Esophagus muscularis mucosa (tissue), 4 donors: ENCODE measurements at regions not wholly inside any gene's neighbourhood (a gene's known extent, or its start where the extent isn't known, plus 50 kb on each side); places are given as distances from the start of the nearest gene placed in this dataset.

Experiments
- DNase-seq: peaks from one replicate; pipeline ENCODE4 v3.0.0-alpha.2; 2017; ENCODE audit errors: extremely low spot score
- H3K27ac ChIP-seq, 4 donors: fragments of 200-600 bp; sonication (generic); replicated peaks in 1 of 4; 1 replicate in 3 of 4; 2 replicates in 1 of 4; pipeline ENCODE4 v1.5.1; 2016 to 2019; ENCODE audit warnings: mild to moderate bottlenecking in 1 of 4
- H3K27me3 ChIP-seq, 4 donors: fragments of 200-600 bp; sonication (generic); one replicate each; pipeline versions ENCODE4 v1.5.1 to v1.6.0; 2016 to 2019
- H3K36me3 ChIP-seq, 4 donors: fragments of 200-600 bp; sonication (generic); one replicate each; pipeline ENCODE4 v1.5.1; 2016 to 2019
- H3K4me1 ChIP-seq, 4 donors: fragments of 200-600 bp; sonication (generic); one replicate each; pipeline ENCODE4 v1.5.1; 2016 to 2019
- H3K4me3 ChIP-seq, 4 donors: fragments of 200-600 bp; sonication (generic); 1 replicate in 2 of 4; 2 replicates in 2 of 4; pipeline ENCODE4 v1.5.1; 2016 to 2019; ENCODE audit warnings: mild to moderate bottlenecking in 4 of 4, moderate library complexity in 1 of 4
- H3K9me3 ChIP-seq, 4 donors: fragments of 200-600 bp; sonication (generic); 1 replicate in 3 of 4; 2 replicates in 1 of 4; pipeline ENCODE4 v1.5.1; 2016 to 2019
- EP300 ChIP-seq: sonication (generic); formaldehyde crosslinking; IDR thresholded peaks from one replicate; pipeline ENCODE4 v1.6.1; 2017; ENCODE audit warnings: antibody characterized with exemption
- POLR2A ChIP-seq: fragments of 450-650 bp; IDR thresholded peaks from one replicate; pipeline ENCODE4 v1.6.1; 2017; ENCODE audit warnings: antibody characterized with exemption, moderate library complexity, mild to moderate bottlenecking, low read depth
- POLR2AphosphoS5 ChIP-seq, 2 donors: sonication (generic); formaldehyde crosslinking; IDR thresholded peaks; one replicate each; pipeline ENCODE4 v1.6.1; 2017; ENCODE audit warnings: antibody characterized with exemption in 2 of 2
- WGBS: methylation state at CpG from one replicate; pipeline ENCODE4 v1.1.5; 2018; 5-methylcytosine and 5-hydroxymethylcytosine counted together
- intact Hi-C: fragments of 100-400 bp; cut with DNase I; formaldehyde crosslinking; loops from one replicate; pipeline ENCODE4 v1.15.1; 2023
- TF ChIP-seq, protein P1 (sequence below), 3 experiments: fragments of 200-600 bp in 2 of 3; fragments of 450-650 bp in 1 of 3; sonication (generic) in 2 of 3; IDR thresholded peaks; one replicate each; pipeline ENCODE4 v1.5.1; 2017 to 2019; ENCODE audit warnings: antibody characterized with exemption in 3 of 3, mild to moderate bottlenecking in 2 of 3, moderate library complexity in 1 of 3

DNA sequence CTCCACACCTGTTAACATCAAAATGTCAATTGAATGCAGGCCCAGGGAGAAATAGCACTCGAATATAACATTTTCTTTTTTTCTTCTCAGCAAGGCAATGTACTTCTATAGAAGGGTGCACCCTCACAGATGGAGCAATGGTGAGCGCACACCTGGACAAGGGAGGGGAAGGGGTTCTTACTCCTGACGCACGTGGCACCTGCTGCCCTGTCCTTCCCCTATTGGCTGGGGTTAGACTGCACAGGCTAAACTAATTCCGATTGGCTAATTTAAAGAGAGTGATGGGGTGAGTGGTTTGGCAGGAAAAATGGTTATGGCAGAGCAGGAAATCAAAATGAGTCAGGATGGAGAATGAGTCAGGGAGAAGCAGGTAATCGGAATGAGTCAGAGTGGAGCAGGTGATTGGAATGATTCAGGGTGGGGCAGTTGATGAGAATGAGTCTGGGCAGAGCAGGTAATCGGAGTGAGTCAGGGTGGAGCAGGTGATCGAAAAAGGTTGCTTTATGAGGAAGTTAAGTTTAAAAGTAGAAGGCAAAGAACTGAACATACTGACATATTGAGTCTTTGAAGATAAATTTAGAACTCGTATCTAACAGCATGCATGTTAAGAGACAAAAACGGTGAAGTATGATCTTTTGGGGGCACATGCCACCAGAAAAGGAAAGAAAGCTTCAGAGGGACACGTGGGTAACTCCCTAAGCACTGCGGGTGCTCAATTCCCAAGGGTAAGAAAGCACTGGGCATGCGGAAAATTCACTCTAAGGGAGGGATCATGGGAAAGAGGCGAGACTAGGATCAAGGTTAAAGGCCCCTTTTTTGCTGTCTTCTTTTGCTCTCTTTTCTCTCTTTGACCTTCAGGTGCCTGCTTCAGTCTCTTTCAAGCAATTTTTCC, 72.9 kb upstream of the GALNT15 start:
- no peaks in the 10 kb centered on the region for H3K4me1 ChIP-seq
- intact Hi-C loops: no loop called here
- no peaks in the 10 kb centered on the region for H3K36me3 ChIP-seq
- no peaks in the 10 kb centered on the region for H3K9me3 ChIP-seq
- H3K27ac ChIP-seq: no peak overlapping the region
- no peaks in the 10 kb centered on the region for H3K27me3 ChIP-seq
- no peak for TF ChIP-seq EP300
- no peak for TF ChIP-seq POLR2A
- TF ChIP-seq, protein P1, sequence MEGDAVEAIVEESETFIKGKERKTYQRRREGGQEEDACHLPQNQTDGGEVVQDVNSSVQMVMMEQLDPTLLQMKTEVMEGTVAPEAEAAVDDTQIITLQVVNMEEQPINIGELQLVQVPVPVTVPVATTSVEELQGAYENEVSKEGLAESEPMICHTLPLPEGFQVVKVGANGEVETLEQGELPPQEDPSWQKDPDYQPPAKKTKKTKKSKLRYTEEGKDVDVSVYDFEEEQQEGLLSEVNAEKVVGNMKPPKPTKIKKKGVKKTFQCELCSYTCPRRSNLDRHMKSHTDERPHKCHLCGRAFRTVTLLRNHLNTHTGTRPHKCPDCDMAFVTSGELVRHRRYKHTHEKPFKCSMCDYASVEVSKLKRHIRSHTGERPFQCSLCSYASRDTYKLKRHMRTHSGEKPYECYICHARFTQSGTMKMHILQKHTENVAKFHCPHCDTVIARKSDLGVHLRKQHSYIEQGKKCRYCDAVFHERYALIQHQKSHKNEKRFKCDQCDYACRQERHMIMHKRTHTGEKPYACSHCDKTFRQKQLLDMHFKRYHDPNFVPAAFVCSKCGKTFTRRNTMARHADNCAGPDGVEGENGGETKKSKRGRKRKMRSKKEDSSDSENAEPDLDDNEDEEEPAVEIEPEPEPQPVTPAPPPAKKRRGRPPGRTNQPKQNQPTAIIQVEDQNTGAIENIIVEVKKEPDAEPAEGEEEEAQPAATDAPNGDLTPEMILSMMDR (IDR thresholded peaks at IDR 0.05): no peak
- TF ChIP-seq POLR2AphosphoS5 (IDR thresholded peaks at IDR 0.05): no peak
- WGBS: 88% methylated on average over 14 of the region's 14 CpGs
- DNase-seq: no peak
- H3K4me3 ChIP-seq: no peak overlapping the region

DNA sequence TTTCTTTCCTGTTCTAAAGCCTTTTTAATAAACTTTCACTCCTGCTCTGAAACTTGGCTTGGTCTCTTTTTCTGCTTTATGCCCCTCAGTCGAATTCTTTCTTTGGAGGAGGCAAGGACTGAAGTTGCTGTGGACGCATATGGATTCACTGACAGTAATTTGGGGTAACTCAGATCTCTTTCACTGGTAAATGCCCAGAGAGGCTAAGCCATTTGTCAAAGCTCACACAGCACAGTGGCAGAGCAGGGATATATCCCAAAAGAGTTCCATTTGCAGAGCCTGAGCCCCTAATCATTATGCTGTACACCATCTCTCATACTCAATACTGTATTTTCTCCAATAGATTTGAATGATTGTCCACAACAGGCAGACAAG, 72.3 kb upstream of the GALNT15 start:
- no peak for TF ChIP-seq EP300
- TF ChIP-seq POLR2A: no peak
- TF ChIP-seq, protein P1 (IDR thresholded peaks at IDR 0.05): no peak
- TF ChIP-seq POLR2AphosphoS5 (IDR thresholded peaks at IDR 0.05): no peak
- no peaks in the 10 kb centered on the region for H3K36me3 ChIP-seq
- intact Hi-C loops: no loop called here
- no peaks in the 10 kb centered on the region for H3K9me3 ChIP-seq
- no peak for DNase-seq
- H3K27ac ChIP-seq: no peak overlapping the region
- 87% methylated on average over 2 of the region's 2 CpGs for WGBS
- H3K4me1 ChIP-seq: no peaks in the 10 kb centered on the region
- no peak overlapping the region for H3K4me3 ChIP-seq
- no peaks in the 10 kb centered on the region for H3K27me3 ChIP-seq

DNA sequence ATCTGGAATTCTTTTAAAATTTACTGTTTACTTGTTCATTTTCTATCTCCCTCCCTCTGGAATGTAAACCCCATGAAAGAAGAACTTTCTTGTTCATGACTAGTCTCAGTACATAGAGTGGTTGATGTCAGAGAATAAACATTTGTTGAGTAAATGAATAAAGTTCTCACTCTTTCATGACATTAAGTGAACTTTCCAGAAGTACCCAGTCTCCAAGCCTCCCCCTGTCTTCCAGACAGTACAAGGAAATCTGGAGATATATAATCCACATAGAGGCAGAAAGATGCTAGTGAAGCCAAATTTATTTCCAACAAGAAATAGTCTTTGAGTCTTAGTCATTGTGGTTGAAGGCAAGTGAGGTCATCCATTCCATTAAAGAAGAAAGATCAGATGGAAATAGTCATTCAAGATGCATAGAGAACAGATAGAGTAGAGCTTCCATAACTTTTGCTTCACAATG, 71.5 kb upstream of the GALNT15 start:
- DNase-seq: no peak
- H3K36me3 ChIP-seq: no peaks in the 10 kb centered on the region
- no peak overlapping the region for H3K4me3 ChIP-seq
- no peaks in the 10 kb centered on the region for H3K9me3 ChIP-seq
- no peaks in the 10 kb centered on the region for H3K27me3 ChIP-seq
- H3K4me1 ChIP-seq: no peaks in the 10 kb centered on the region
- no peak overlapping the region for H3K27ac ChIP-seq
- TF ChIP-seq POLR2A (no peak), EP300 (no peak)
- intact Hi-C loops: no loop called here

DNA sequence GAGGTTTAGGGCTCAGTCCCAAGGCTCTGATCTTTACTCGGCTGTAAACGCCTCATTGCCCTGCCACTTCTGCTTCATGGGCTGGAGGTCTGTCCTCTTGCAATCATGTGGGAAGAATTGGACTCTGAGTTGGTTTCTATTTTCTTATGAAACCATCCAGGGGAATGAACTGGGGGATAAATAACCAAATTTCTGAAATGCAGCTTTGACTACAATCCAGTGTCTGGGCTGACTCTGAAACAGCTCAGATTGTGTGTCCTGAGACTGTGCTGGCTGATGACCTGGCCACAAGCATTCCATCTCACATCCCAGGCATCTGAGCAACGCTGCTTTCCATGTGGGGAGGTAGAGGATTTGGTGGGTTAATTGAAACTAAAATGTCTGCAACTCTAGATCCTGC, 71.0 kb upstream of the GALNT15 start:
- H3K27ac ChIP-seq: no peak overlapping the region
- no peaks in the 10 kb centered on the region for H3K4me1 ChIP-seq
- H3K36me3 ChIP-seq: no peaks in the 10 kb centered on the region
- 61% methylated on average over 3 of the region's 3 CpGs for WGBS
- no peak for TF ChIP-seq EP300
- TF ChIP-seq, protein P1 (IDR thresholded peaks at IDR 0.05): no peak
- no peak for TF ChIP-seq POLR2AphosphoS5 (IDR thresholded peaks at IDR 0.05)
- no peak for TF ChIP-seq POLR2A
- no peaks in the 10 kb centered on the region for H3K9me3 ChIP-seq
- H3K27me3 ChIP-seq: no peaks in the 10 kb centered on the region
- H3K4me3 ChIP-seq: no peak overlapping the region
- intact Hi-C loops: no loop called here
- no peak for DNase-seq

- TF ChIP-seq, protein P1 (IDR thresholded peaks at IDR 0.05): no peak
- no peak for TF ChIP-seq POLR2AphosphoS5 (IDR thresholded peaks at IDR 0.05)
- no peak for TF ChIP-seq EP300
- TF ChIP-seq POLR2A: no peak
- WGBS: 76% methylated on average over 2 of the region's 2 CpGs
- no peak overlapping the region for H3K4me3 ChIP-seq
- no peaks in the 10 kb centered on the region for H3K4me1 ChIP-seq
- no peaks in the 10 kb centered on the region for H3K9me3 ChIP-seq
- intact Hi-C loops: no loop called here
- H3K27ac ChIP-seq: no peak overlapping the region
- no peaks in the 10 kb centered on the region for H3K27me3 ChIP-seq
- no peaks in the 10 kb centered on the region for H3K36me3 ChIP-seq
- no peak for DNase-seq
Observed at GRCh38 chr3:16104156-16104555, 70.3 kb upstream of the GALNT15 start.
